HepG2 (cell line): ENCODE measurements at regions not wholly inside any gene's neighbourhood (a gene's known extent, or its start where the extent isn't known, plus 50 kb on each side); places are given as distances from the start of the nearest gene placed in this dataset.

Experiments used
- ATAC-seq: fragments of 200-7000 bp; cut with Tn5 transposase; 3 replicates; pipeline ENCODE4 v1.9.1; 2020; ENCODE audit warnings: mild to moderate bottlenecking, moderate library complexity
- BruUV-seq: library from RNA; stranded (reverse); fragments of 400-500 nt; replicated peaks from 2 replicates; lab custom pipeline; 2021; lab: Mats Ljungman, UMichigan
- CTCF ChIA-PET: fragments of 300-600 bp; formaldehyde crosslinking; extraction: SDS; loops from one replicate; lab custom pipeline; 2021; ENCODE audit warnings: low total read pairs, inconsistent platforms, low intra/inter-chr PET ratio; lab: Yijun Ruan, JAX
- POLR2A ChIA-PET: fragments of 350-600 bp; sonication (Branson Sonifier 250); formaldehyde crosslinking; loops from one replicate; lab custom pipeline; 2020; ENCODE audit warnings: antibody characterized with exemption, inconsistent platforms; lab: Yijun Ruan, JAX
- DNase-seq: peaks from one replicate; pipeline ENCODE4 v3.0.0-alpha.2; 2015; ENCODE audit warnings: low spot score
- FAIRE-seq: peaks from 3 replicates; lab custom pipeline; 2011; peaks lifted over from hg19 to GRCh38; lab: Jason Lieb, UNC
- H2AFZ ChIP-seq: one replicate; pipeline ENCODE4 v1.6.1; 2011; ENCODE audit warnings: low read length, inconsistent platforms
- H3K27ac ChIP-seq: fragments of 300-600 bp; 3 replicates; pipeline ENCODE4 v1.8.0; 2011; ENCODE audit warnings: mixed run types, mild to moderate bottlenecking, mixed read lengths, low read length, inconsistent platforms; ENCODE audit not compliant: insufficient read depth; ENCODE audit errors: extremely low read length
- H3K27me3 ChIP-seq, 2 experiments: fragments of 200-600 bp in 1 of 2; 2 replicates in 1 of 2; 3 replicates in 1 of 2; pipeline versions ENCODE4 v1.6.0 to v1.8.0; 2011; ENCODE audit warnings: low read length in 2 of 2, mild to moderate bottlenecking in 2 of 2, moderate library complexity in 2 of 2, inconsistent platforms in 1 of 2; ENCODE audit not compliant: insufficient read depth in 2 of 2, control insufficient read depth in 1 of 2
- H3K36me3 ChIP-seq, 2 experiments: fragments of 200-600 bp in 1 of 2; replicated peaks in 1 of 2; 2 replicates in 1 of 2; 3 replicates in 1 of 2; pipeline versions ENCODE4 v1.5.1 to v1.8.0; 2011; ENCODE audit warnings: low read length in 2 of 2, inconsistent platforms in 1 of 2; ENCODE audit not compliant: insufficient read depth in 2 of 2, control insufficient read depth in 1 of 2
- H3K4me1 ChIP-seq: 2 replicates; pipeline ENCODE4 v1.5.1; 2012; ENCODE audit warnings: low read length, inconsistent platforms; ENCODE audit not compliant: insufficient read depth
- H3K4me2 ChIP-seq: 2 replicates; pipeline ENCODE4 v1.6.0; 2011; ENCODE audit warnings: low read depth, low read length, inconsistent platforms
- H3K4me3 ChIP-seq, 3 experiments: fragments of 200-600 bp in 1 of 3; sonication (generic), shearing (Covaris generic) in 1 of 3; replicated peaks in 1 of 3; 2 replicates each; pipeline ENCODE4 v1.5.1; 2011 to 2016; ENCODE audit warnings: low read length in 3 of 3, inconsistent platforms in 2 of 3, low read depth in 2 of 3, mild to moderate bottlenecking in 2 of 3, control low read depth in 1 of 3, mixed read lengths in 1 of 3; ENCODE audit not compliant: insufficient read depth in 1 of 3
- H3K79me2 ChIP-seq: one replicate; pipeline ENCODE4 v1.6.1; 2011; ENCODE audit warnings: low read length, inconsistent platforms; ENCODE audit not compliant: insufficient read depth
- H3K9ac ChIP-seq: 2 replicates; pipeline ENCODE4 v1.6.0; 2011; ENCODE audit warnings: mild to moderate bottlenecking, low read depth, low read length, inconsistent platforms; ENCODE audit not compliant: insufficient read depth
- H3K9me3 ChIP-seq: 2 replicates; pipeline ENCODE4 v1.5.1; 2012; ENCODE audit warnings: mild to moderate bottlenecking, low read length
- H4K20me1 ChIP-seq: 2 replicates; pipeline ENCODE4 v1.6.0; 2011; ENCODE audit warnings: inconsistent platforms, mild to moderate bottlenecking, low read length, moderate library complexity; ENCODE audit not compliant: insufficient read depth
- BRD4 ChIP-seq: sonication (generic); formaldehyde crosslinking; IDR thresholded peaks from 2 replicates; pipeline ENCODE4 v1.4.0; 2020; ENCODE audit warnings: missing genetic modification reagents
- CCAR2 ChIP-seq: fragments of 200-400 bp; formaldehyde crosslinking; optimal IDR thresholded peaks from 2 replicates; pipeline ENCODE3; 2018; ENCODE audit warnings: low read depth, mild to moderate bottlenecking, low read length, moderate library complexity
- CCDC6 ChIP-seq: sonication (generic); formaldehyde crosslinking; IDR thresholded peaks from 2 replicates; pipeline ENCODE4 v1.8.1; 2022; ENCODE audit warnings: mild to moderate bottlenecking, missing genetic modification reagents, moderate library complexity
- CEBPB ChIP-seq: IDR thresholded peaks from 2 replicates; pipeline ENCODE4 v1.6.1; 2011; ENCODE audit warnings: low read depth, low read length, improper control_type of control experiment, borderline replicate concordance
- EP300 ChIP-seq, 3 experiments: sonication (generic) in 1 of 3; formaldehyde crosslinking in 1 of 3; IDR thresholded peaks; 2 replicates each; pipeline versions ENCODE4 v1.5.1 to v1.6.1; 2011 to 2020; ENCODE audit warnings: low read depth in 2 of 3, low read length in 2 of 3, borderline replicate concordance in 1 of 3, improper control_type of control experiment in 1 of 3, mild to moderate bottlenecking in 1 of 3, missing genetic modification reagents in 1 of 3, moderate library complexity in 1 of 3
- FOXO1 ChIP-seq: sonication (generic); formaldehyde crosslinking; IDR thresholded peaks from 2 replicates; pipeline ENCODE4 v1.4.0; 2020; ENCODE audit warnings: missing genetic modification reagents
- GATA4 ChIP-seq: sonication (generic); IDR thresholded peaks from 2 replicates; pipeline ENCODE4 v1.6.1; 2016; ENCODE audit warnings: antibody characterized with exemption, low read depth, borderline replicate concordance
- IRX3 ChIP-seq: sonication (generic); formaldehyde crosslinking; IDR thresholded peaks from 2 replicates; pipeline ENCODE4 v1.8.1; 2023; ENCODE audit warnings: mild to moderate bottlenecking, low read depth, missing genetic modification reagents, borderline replicate concordance
- NR2F6 ChIP-seq, 2 experiments: IDR thresholded peaks; 2 replicates each; pipeline ENCODE4 v1.6.1; 2016; ENCODE audit warnings: antibody characterized with exemption in 1 of 2, mild to moderate bottlenecking in 1 of 2
- POLR2A ChIP-seq, 2 experiments: IDR thresholded peaks; 2 replicates each; pipeline ENCODE4 v1.6.1; 2011; ENCODE audit warnings: low read depth in 2 of 2, low read length in 2 of 2, mild to moderate bottlenecking in 1 of 2, moderate library complexity in 1 of 2; ENCODE audit not compliant: insufficient read depth in 1 of 2
- SOX13 ChIP-seq, 3 experiments: fragments of 450-650 bp in 1 of 3; sonication (generic) in 1 of 3; formaldehyde crosslinking in 1 of 3; IDR thresholded peaks in 2 of 3; conservative IDR thresholded peaks in 1 of 3; 2 replicates each; pipeline versions ENCODE4 v1.5.0 to v1.6.1; 2016 to 2020; ENCODE audit warnings: antibody characterized with exemption in 1 of 3, mild to moderate bottlenecking in 1 of 3, missing compliant biosample characterization in 1 of 3, missing genetic modification reagents in 1 of 3, moderate library complexity in 1 of 3
- SPEN ChIP-seq: sonication (generic); formaldehyde crosslinking; IDR thresholded peaks from 2 replicates; pipeline ENCODE4 v1.5.1; 2020; ENCODE audit warnings: low read depth, mild to moderate bottlenecking, missing genetic modification reagents
- ZBTB38 ChIP-seq: sonication (generic); formaldehyde crosslinking; IDR thresholded peaks from 2 replicates; pipeline ENCODE4 v1.5.1; 2020; ENCODE audit warnings: mild to moderate bottlenecking, missing genetic modification reagents
- ZFP62 ChIP-seq: sonication (generic); formaldehyde crosslinking; IDR thresholded peaks from 2 replicates; pipeline ENCODE4 v1.4.0; 2020; ENCODE audit warnings: missing genetic modification reagents
- ZNF17 ChIP-seq: sonication (generic); formaldehyde crosslinking; IDR thresholded peaks from 2 replicates; pipeline ENCODE4 v1.5.0; 2020; ENCODE audit warnings: mild to moderate bottlenecking, missing genetic modification reagents
- ZNF275 ChIP-seq: sonication (generic); formaldehyde crosslinking; IDR thresholded peaks from 2 replicates; pipeline ENCODE4 v1.8.0; 2022; ENCODE audit warnings: missing genetic modification reagents, mild to moderate bottlenecking, inconsistent platforms, borderline replicate concordance
- ZNF776 ChIP-seq: sonication (generic); formaldehyde crosslinking; IDR thresholded peaks from 2 replicates; pipeline ENCODE4 v1.4.0; 2020; ENCODE audit warnings: mild to moderate bottlenecking, missing genetic modification reagents
- ZNF878 ChIP-seq: sonication (generic); formaldehyde crosslinking; IDR thresholded peaks from 2 replicates; pipeline ENCODE4 v1.8.1; 2023; ENCODE audit warnings: mild to moderate bottlenecking, missing genetic modification reagents, moderate library complexity
- WGBS: methylation state at CpG from one replicate; pipeline ENCODE4 v1.1.6; 2017; ENCODE audit warnings: low lambda C conversion rate; 5-methylcytosine and 5-hydroxymethylcytosine counted together
- in situ Hi-C: cut with HindIII; loops from 2 replicates; pipeline ENCODE4 v1.10.0; 2017; ENCODE audit warnings: low pct_unique_long_range_greater_than_20kb; ENCODE audit not compliant: extremely low pct_ligation_motif_present
- intact Hi-C: fragments of 100-400 bp; cut with micrococcal nuclease; formaldehyde crosslinking; loops from one replicate; pipeline ENCODE4 v1.10.0; 2022; ENCODE audit not compliant: unreplicated experiment
- TF ChIP-seq, protein P1 (sequence below): IDR thresholded peaks from 2 replicates; pipeline ENCODE4 v1.4.0; 2020; ENCODE audit warnings: mild to moderate bottlenecking, missing genetic modification reagents
- TF ChIP-seq, protein P2 (sequence below): sonication (generic); formaldehyde crosslinking; IDR thresholded peaks from 2 replicates; pipeline ENCODE4 v1.8.0; 2022; ENCODE audit warnings: mild to moderate bottlenecking, missing genetic modification reagents, moderate library complexity

DNA sequence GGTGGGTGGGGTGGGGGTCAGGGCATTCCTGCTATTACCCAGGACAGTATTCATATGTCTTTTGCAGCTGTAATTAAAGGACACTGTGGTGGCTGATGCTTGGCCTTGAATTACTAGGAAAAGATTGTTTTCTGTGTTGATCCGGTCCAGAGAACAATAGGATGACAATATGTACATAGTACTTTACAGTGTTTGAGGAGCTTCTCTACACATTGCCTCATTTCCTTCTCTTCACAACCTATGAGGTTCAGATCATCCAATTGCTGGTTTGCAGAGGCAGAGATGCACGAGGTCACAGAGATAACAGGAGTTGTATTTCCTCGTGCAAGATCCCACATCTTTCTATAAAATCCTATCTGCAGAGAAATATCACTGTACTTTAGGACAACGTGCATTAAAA, 119.5 kb downstream of the LIPG start:
- no peaks in the 10 kb centered on the region for H3K79me2 ChIP-seq
- intact Hi-C loops (no loop called here), in situ Hi-C loops (no loop called here)
- H3K27me3 ChIP-seq, result peaks cover 0 to 5% of the 10 kb centered on the region in 2 experiments; a peak in 1 of 5 replicates
- no peak overlapping the region for H3K9ac ChIP-seq
- peaks cover 37% of the 10 kb centered on the region for H3K4me1 ChIP-seq
- no peaks in the 10 kb centered on the region for H3K9me3 ChIP-seq
- ATAC-seq (peak; percentile 58; the same call in 2 of the 3 replicates), FAIRE-seq (no peak), DNase-seq (peak; percentile 40)
- ChIA-PET POLR2A (no interaction called here), CTCF (no interaction called here)
- H3K4me3 ChIP-seq, result no peak overlapping the region
- no peak overlapping the region for H2AFZ ChIP-seq
- no TSS peak for BruUV-seq
- no peaks in the 10 kb centered on the region for H4K20me1 ChIP-seq
- H3K4me2 ChIP-seq, result no peak overlapping the region
- no peak overlapping the region for H3K27ac ChIP-seq
- 12% methylated on average over 4 of the region's 4 CpGs for WGBS
- no peaks in the 10 kb centered on the region for H3K36me3 ChIP-seq
- no peak for TF ChIP-seq ZNF776 (CRISPR knock-in tag)
- TF ChIP-seq CCDC6 (CRISPR knock-in tag), result no peak
- no peak for TF ChIP-seq ZNF275 (CRISPR knock-in tag)
- no peak for TF ChIP-seq IRX3 (CRISPR knock-in tag)
- TF ChIP-seq GATA4, result peak; percentile 19; the same call in 1 of the 2 replicates
- TF ChIP-seq ZBTB38, result no peak
- TF ChIP-seq EP300 (IDR thresholded peaks at IDR 0.05; ENCODE audit: low read depth in 2 of 2, low read length in 2 of 2), result peak in 1 of 2 experiments; percentile 56; a peak in 2 of 4 replicates
- no peak for TF ChIP-seq EP300 (CRISPR knock-in tag; IDR thresholded peaks at IDR 0.05; ENCODE audit: borderline replicate concordance)
- TF ChIP-seq NR2F6 (IDR thresholded peaks at IDR 0.05), result peak; percentile 52
- TF ChIP-seq NR2F6 (CRISPR knock-in tag; IDR thresholded peaks at IDR 0.05), result no peak
- TF ChIP-seq SOX13 (IDR thresholded peaks at IDR 0.05), result peak; percentile 90
- peak in 1 of 2 experiments; percentile 95; a peak in 2 of 4 replicates for TF ChIP-seq SOX13 (CRISPR knock-in tag; conservative IDR thresholded peaks at IDR 0.05 in 1 of 2, IDR thresholded peaks at IDR 0.05 in 1 of 2)
- TF ChIP-seq FOXO1, result peak; percentile 25; the same call in 1 of the 2 replicates
- no peak for TF ChIP-seq CCAR2
- TF ChIP-seq BRD4 (CRISPR knock-in tag), result no peak
- no peak for TF ChIP-seq ZNF17 (CRISPR knock-in tag)
- TF ChIP-seq SPEN (CRISPR knock-in tag), result no peak
- no peak for TF ChIP-seq POLR2A (IDR thresholded peaks at IDR 0.05; ENCODE audit: insufficient read depth in 1 of 2, low read depth in 2 of 2, low read length in 2 of 2)
- 0 out of 2 replicates have a peak, but pooled peaks have one; percentile 12 for TF ChIP-seq CEBPB
- no peak for TF ChIP-seq ZNF878 (CRISPR knock-in tag)
- no peak for TF ChIP-seq ZFP62 (CRISPR knock-in tag)
- TF ChIP-seq, protein P1, sequence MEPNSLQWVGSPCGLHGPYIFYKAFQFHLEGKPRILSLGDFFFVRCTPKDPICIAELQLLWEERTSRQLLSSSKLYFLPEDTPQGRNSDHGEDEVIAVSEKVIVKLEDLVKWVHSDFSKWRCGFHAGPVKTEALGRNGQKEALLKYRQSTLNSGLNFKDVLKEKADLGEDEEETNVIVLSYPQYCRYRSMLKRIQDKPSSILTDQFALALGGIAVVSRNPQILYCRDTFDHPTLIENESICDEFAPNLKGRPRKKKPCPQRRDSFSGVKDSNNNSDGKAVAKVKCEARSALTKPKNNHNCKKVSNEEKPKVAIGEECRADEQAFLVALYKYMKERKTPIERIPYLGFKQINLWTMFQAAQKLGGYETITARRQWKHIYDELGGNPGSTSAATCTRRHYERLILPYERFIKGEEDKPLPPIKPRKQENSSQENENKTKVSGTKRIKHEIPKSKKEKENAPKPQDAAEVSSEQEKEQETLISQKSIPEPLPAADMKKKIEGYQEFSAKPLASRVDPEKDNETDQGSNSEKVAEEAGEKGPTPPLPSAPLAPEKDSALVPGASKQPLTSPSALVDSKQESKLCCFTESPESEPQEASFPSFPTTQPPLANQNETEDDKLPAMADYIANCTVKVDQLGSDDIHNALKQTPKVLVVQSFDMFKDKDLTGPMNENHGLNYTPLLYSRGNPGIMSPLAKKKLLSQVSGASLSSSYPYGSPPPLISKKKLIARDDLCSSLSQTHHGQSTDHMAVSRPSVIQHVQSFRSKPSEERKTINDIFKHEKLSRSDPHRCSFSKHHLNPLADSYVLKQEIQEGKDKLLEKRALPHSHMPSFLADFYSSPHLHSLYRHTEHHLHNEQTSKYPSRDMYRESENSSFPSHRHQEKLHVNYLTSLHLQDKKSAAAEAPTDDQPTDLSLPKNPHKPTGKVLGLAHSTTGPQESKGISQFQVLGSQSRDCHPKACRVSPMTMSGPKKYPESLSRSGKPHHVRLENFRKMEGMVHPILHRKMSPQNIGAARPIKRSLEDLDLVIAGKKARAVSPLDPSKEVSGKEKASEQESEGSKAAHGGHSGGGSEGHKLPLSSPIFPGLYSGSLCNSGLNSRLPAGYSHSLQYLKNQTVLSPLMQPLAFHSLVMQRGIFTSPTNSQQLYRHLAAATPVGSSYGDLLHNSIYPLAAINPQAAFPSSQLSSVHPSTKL (CRISPR knock-in tag), result peak; percentile 61
- TF ChIP-seq, protein P2, sequence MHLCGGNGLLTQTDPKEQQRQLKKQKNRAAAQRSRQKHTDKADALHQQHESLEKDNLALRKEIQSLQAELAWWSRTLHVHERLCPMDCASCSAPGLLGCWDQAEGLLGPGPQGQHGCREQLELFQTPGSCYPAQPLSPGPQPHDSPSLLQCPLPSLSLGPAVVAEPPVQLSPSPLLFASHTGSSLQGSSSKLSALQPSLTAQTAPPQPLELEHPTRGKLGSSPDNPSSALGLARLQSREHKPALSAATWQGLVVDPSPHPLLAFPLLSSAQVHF (CRISPR knock-in tag), result no peak
